Uterus (tissue), 3 donors: ENCODE measurements at regions not wholly inside any gene's neighbourhood (a gene's known extent, or its start where the extent isn't known, plus 50 kb on each side); places are given as distances from the start of the nearest gene placed in this dataset.

Experiments used
- DNase-seq, 2 donors: peaks; one replicate each; pipeline ENCODE4 v3.0.0-alpha.2; 2019 to 2020
- H3K27ac ChIP-seq, 2 donors: fragments of 200-600 bp; sonication (generic); 1 replicate in 1 of 2; 2 replicates in 1 of 2; pipeline ENCODE4 v1.5.1; 2016 to 2018
- H3K27me3 ChIP-seq, 2 donors: fragments of 200-600 bp; sonication (generic); one replicate each; pipeline ENCODE4 v1.5.1; 2018 to 2019; ENCODE audit warnings: control low read depth in 1 of 2
- H3K36me3 ChIP-seq, 2 donors: fragments of 200-600 bp; sonication (generic); one replicate each; pipeline ENCODE4 v1.5.1; 2019; ENCODE audit warnings: control low read depth in 1 of 2
- H3K4me1 ChIP-seq, 2 donors: fragments of 200-600 bp; sonication (generic); one replicate each; pipeline ENCODE4 v1.5.1; 2018 to 2019; ENCODE audit warnings: control low read depth in 1 of 2
- H3K4me3 ChIP-seq, 2 donors: fragments of 200-600 bp; sonication (generic); 1 replicate in 1 of 2; 2 replicates in 1 of 2; pipeline ENCODE4 v1.5.1; 2018 to 2019; ENCODE audit warnings: mild to moderate bottlenecking in 1 of 2
- H3K9me3 ChIP-seq, 2 donors: fragments of 200-600 bp; sonication (generic); one replicate each; pipeline ENCODE4 v1.5.1; 2019; ENCODE audit warnings: control low read depth in 1 of 2
- CTCF ChIP-seq, 4 experiments: fragments of 200-600 bp in 2 of 4; fragments of 450-650 bp in 2 of 4; sonication (generic) in 2 of 4; IDR thresholded peaks; one replicate each; pipeline ENCODE4 v1.5.1; 2016 to 2019; ENCODE audit warnings: antibody characterized with exemption in 4 of 4, mild to moderate bottlenecking in 2 of 4, moderate library complexity in 1 of 4
- POLR2A ChIP-seq, 2 donors: fragments of 450-650 bp; IDR thresholded peaks; one replicate each; pipeline ENCODE4 v1.6.1; 2016; ENCODE audit warnings: antibody characterized with exemption in 2 of 2, mild to moderate bottlenecking in 1 of 2, moderate library complexity in 1 of 2
- intact Hi-C: fragments of 100-400 bp; cut with DNase I; formaldehyde crosslinking; loops from one replicate; pipeline ENCODE4 v1.15.1; 2023; ENCODE audit warnings: low total_unique reads
- donor health status: DM: yes; HTN: yes; CAD: no.

- intact Hi-C loops: no loop called here
- DNase-seq: no peak
- H3K9me3 ChIP-seq: no peaks in the 10 kb centered on the region
- no peak overlapping the region for H3K4me3 ChIP-seq
- no peaks in the 10 kb centered on the region for H3K36me3 ChIP-seq
- no peaks in the 10 kb centered on the region for H3K4me1 ChIP-seq
- no peaks in the 10 kb centered on the region for H3K27me3 ChIP-seq
- no peak overlapping the region for H3K27ac ChIP-seq
- TF ChIP-seq CTCF (IDR thresholded peaks at IDR 0.05) (no peak), POLR2A (IDR thresholded peaks at IDR 0.05) (no peak)
These were observed 165.6 kb downstream of the FAM43A start for GRCh38 chr3:194851254-194851653.

GRCh38 chr3:194851941-194852340, 166.3 kb downstream of the FAM43A start:
- DNase-seq: no peak
- Histone ChIP-seq H3K36me3 (no peaks in the 10 kb centered on the region), H3K27ac (no peak overlapping the region), H3K27me3 (no peaks in the 10 kb centered on the region), H3K4me3 (no peak overlapping the region), H3K9me3 (no peaks in the 10 kb centered on the region), H3K4me1 (no peaks in the 10 kb centered on the region)
- TF ChIP-seq CTCF (IDR thresholded peaks at IDR 0.05) (no peak), POLR2A (IDR thresholded peaks at IDR 0.05) (no peak)
- intact Hi-C loops: no loop called here

- TF ChIP-seq POLR2A (IDR thresholded peaks at IDR 0.05) (no peak), CTCF (IDR thresholded peaks at IDR 0.05) (no peak)
- H3K9me3 ChIP-seq: no peaks in the 10 kb centered on the region
- H3K4me3 ChIP-seq: no peak overlapping the region
- H3K4me1 ChIP-seq: no peaks in the 10 kb centered on the region
- H3K27me3 ChIP-seq: no peaks in the 10 kb centered on the region
- H3K27ac ChIP-seq: no peak overlapping the region
- DNase-seq: no peak
- intact Hi-C loops: no loop called here
- H3K36me3 ChIP-seq: no peaks in the 10 kb centered on the region
These were observed 166.7 kb downstream of the FAM43A start for GRCh38 chr3:194852345-194852744.

- DNase-seq: no peak
- Histone ChIP-seq H3K9me3 (no peaks in the 10 kb centered on the region), H3K27ac (no peak overlapping the region), H3K4me3 (no peak overlapping the region), H3K36me3 (no peaks in the 10 kb centered on the region), H3K27me3 (no peaks in the 10 kb centered on the region), H3K4me1 (no peaks in the 10 kb centered on the region)
- intact Hi-C loops: no loop called here
- no peak for TF ChIP-seq POLR2A (IDR thresholded peaks at IDR 0.05)
- no peak for TF ChIP-seq CTCF (IDR thresholded peaks at IDR 0.05)
These were observed 167.3 kb downstream of the FAM43A start for GRCh38 chr3:194852831-194853508.

- no peak overlapping the region for H3K4me3 ChIP-seq
- DNase-seq: no peak
- H3K9me3 ChIP-seq: no peaks in the 10 kb centered on the region
- no peaks in the 10 kb centered on the region for H3K27me3 ChIP-seq
- intact Hi-C loops: no loop called here
- H3K27ac ChIP-seq: peak overlapping the region in 1 of 2 donors; percentile 5
- H3K36me3 ChIP-seq: no peaks in the 10 kb centered on the region
- TF ChIP-seq POLR2A (IDR thresholded peaks at IDR 0.05): no peak
- no peaks in the 10 kb centered on the region for H3K4me1 ChIP-seq
These were observed 168.5 kb downstream of the FAM43A start for GRCh38 chr3:194854206-194854605.
